ENCODE measurements at regions not wholly inside any gene's neighbourhood (a gene's known extent, or its start where the extent isn't known, plus 50 kb on each side); places are given as distances from the start of the nearest gene placed in this dataset.

GRCh38 chrX:10794203-10794630 lies 173.8 kb upstream of the MID1 start:
- no peaks in the 10 kb centered on the region for H4K20me1 ChIP-seq (ENCODE audit: insufficient read depth, low read length, poor library complexity, severe bottlenecking)
- no peak overlapping the region for H3K9ac ChIP-seq (ENCODE audit: low read depth, low read length, poor library complexity, severe bottlenecking)
- no peaks in the 10 kb centered on the region for H3K79me2 ChIP-seq (ENCODE audit: insufficient read depth, low read length)
- no peak overlapping the region for H2AFZ ChIP-seq (ENCODE audit: low read length)
- H3K27me3 ChIP-seq (ENCODE audit: insufficient read depth, low read length, poor library complexity, severe bottlenecking): no peaks in the 10 kb centered on the region
- H3K9me3 ChIP-seq (ENCODE audit: insufficient read depth, low read depth, low read length): no peaks in the 10 kb centered on the region
- TF ChIP-seq CTCF (conservative IDR thresholded peaks at IDR 0.05; ENCODE audit: low read length): no peak
- TF ChIP-seq EZH2phosphoT487 (IDR thresholded peaks at IDR 0.05; ENCODE audit: borderline replicate concordance): no peak
- no peaks in the 10 kb centered on the region for H3F3A ChIP-seq (ENCODE audit: low read depth)
- peak overlapping the region; percentile 31 for H3K4me2 ChIP-seq (ENCODE audit: low read depth, low read length, poor library complexity, severe bottlenecking)
- H3K36me3 ChIP-seq (ENCODE audit: insufficient read depth, low read length): no peaks in the 10 kb centered on the region
- H3K4me3 ChIP-seq (ENCODE audit: low read length, poor library complexity, severe bottlenecking): no peak overlapping the region
- H3K4me1 ChIP-seq (ENCODE audit: insufficient read depth, low read length, poor library complexity, severe bottlenecking): peaks cover 5% of the 10 kb centered on the region
- no peaks in the 10 kb centered on the region for H3K9me2 ChIP-seq (replicated peaks; ENCODE audit: low read depth, low read length)

DNA sequence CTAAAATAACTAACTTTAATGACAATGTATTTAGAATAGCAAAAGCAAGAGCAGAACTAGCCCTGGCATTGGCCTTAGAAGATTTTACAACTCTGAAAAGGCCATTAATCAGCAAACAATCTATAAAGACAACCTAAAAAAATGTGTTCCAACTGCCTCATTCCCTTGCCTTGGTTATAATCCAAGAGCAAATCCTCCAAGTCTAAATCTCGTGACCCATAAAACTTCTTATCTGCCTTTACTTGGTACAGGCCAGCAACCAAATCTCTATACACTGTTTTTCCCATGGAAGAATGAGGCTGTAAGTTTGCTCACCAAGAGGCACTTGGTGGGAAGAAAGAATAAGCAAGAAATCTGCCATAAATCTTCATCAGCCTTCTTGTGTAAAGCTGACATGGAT lies 175.3 kb upstream of the MID1 start:
- H3K9me3 ChIP-seq (ENCODE audit: insufficient read depth, low read depth, low read length): no peaks in the 10 kb centered on the region

GRCh38 chrX:10797466-10797865 lies 177.1 kb upstream of the MID1 start:
- no peaks in the 10 kb centered on the region for H3K36me3 ChIP-seq (ENCODE audit: insufficient read depth, low read length)
- peaks cover 5% of the 10 kb centered on the region for H3K4me1 ChIP-seq (ENCODE audit: insufficient read depth, low read length, poor library complexity, severe bottlenecking)
- H4K20me1 ChIP-seq (ENCODE audit: insufficient read depth, low read length, poor library complexity, severe bottlenecking): no peaks in the 10 kb centered on the region
- H3F3A ChIP-seq (ENCODE audit: low read depth): no peaks in the 10 kb centered on the region
- no peak for TF ChIP-seq CTCF (conservative IDR thresholded peaks at IDR 0.05; ENCODE audit: low read length)
- no peak for TF ChIP-seq EZH2phosphoT487 (IDR thresholded peaks at IDR 0.05; ENCODE audit: borderline replicate concordance)
- no peak overlapping the region for H2AFZ ChIP-seq (ENCODE audit: low read length)
- no peaks in the 10 kb centered on the region for H3K79me2 ChIP-seq (ENCODE audit: insufficient read depth, low read length)
- H3K4me3 ChIP-seq (ENCODE audit: low read length, poor library complexity, severe bottlenecking): no peak overlapping the region
- H3K4me2 ChIP-seq (ENCODE audit: low read depth, low read length, poor library complexity, severe bottlenecking): no peak overlapping the region
- H3K9ac ChIP-seq (ENCODE audit: low read depth, low read length, poor library complexity, severe bottlenecking): no peak overlapping the region
- H3K9me2 ChIP-seq (replicated peaks; ENCODE audit: low read depth, low read length): no peaks in the 10 kb centered on the region
- no peaks in the 10 kb centered on the region for H3K27me3 ChIP-seq (ENCODE audit: insufficient read depth, low read length, poor library complexity, severe bottlenecking)
- H3K9me3 ChIP-seq (ENCODE audit: insufficient read depth, low read depth, low read length): no peaks in the 10 kb centered on the region

More for the DNA sequence above, 175.3 kb upstream of the MID1 start:
- Histone ChIP-seq H4K20me1 (ENCODE audit: insufficient read depth, low read length, poor library complexity, severe bottlenecking) (no peaks in the 10 kb centered on the region), H3K9ac (ENCODE audit: low read depth, low read length, poor library complexity, severe bottlenecking) (no peak overlapping the region), H3K4me2 (ENCODE audit: low read depth, low read length, poor library complexity, severe bottlenecking) (no peak overlapping the region), H3K4me3 (ENCODE audit: low read length, poor library complexity, severe bottlenecking) (no peak overlapping the region), H2AFZ (ENCODE audit: low read length) (no peak overlapping the region), H3K4me1 (ENCODE audit: insufficient read depth, low read length, poor library complexity, severe bottlenecking) (peaks cover 5% of the 10 kb centered on the region), H3K9me2 (replicated peaks; ENCODE audit: low read depth, low read length) (no peaks in the 10 kb centered on the region), H3K36me3 (ENCODE audit: insufficient read depth, low read length) (no peaks in the 10 kb centered on the region), H3K79me2 (ENCODE audit: insufficient read depth, low read length) (no peaks in the 10 kb centered on the region), H3K27me3 (ENCODE audit: insufficient read depth, low read length, poor library complexity, severe bottlenecking) (no peaks in the 10 kb centered on the region), H3F3A (ENCODE audit: low read depth) (no peaks in the 10 kb centered on the region)
- no peak for TF ChIP-seq EZH2phosphoT487 (IDR thresholded peaks at IDR 0.05; ENCODE audit: borderline replicate concordance)
- TF ChIP-seq CTCF (conservative IDR thresholded peaks at IDR 0.05; ENCODE audit: low read length): no peak
